Non-pigmented ciliary epithelial cell (primary cell): ENCODE measurements at regions not wholly inside any gene's neighbourhood (a gene's known extent, or its start where the extent isn't known, plus 50 kb on each side); places are given as distances from the start of the nearest gene placed in this dataset.
"Not testable (repeated sequence)": the region's sequence is repeated elsewhere in the genome, so short reads cannot be mapped to it uniquely, and the experiment has no call there.

Experiments used
- DNase-seq: peaks from one replicate; pipeline ENCODE4 v3.0.0-alpha.2; 2010; ENCODE audit warnings: low read depth

DNA sequence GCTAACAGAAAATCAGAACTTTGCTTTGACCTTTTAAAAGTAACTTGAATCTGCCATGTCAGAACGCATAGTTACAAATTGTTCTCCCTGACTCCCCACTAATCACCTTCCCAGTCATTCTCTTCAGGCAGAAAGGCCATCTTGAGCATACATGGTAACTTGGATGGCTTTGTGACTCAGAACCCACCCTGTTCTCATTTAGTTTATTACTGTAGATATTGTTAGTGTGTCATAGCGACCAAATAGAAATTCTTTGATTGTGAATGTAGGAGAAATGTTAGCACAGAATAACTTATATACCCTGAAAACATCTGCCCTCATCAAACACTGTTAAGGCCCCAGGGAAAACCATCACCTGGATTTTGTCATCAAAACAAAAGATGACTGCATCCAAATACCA, 382.0 kb downstream of the MAGEB5 start:
- DNase-seq, result no peak

DNA sequence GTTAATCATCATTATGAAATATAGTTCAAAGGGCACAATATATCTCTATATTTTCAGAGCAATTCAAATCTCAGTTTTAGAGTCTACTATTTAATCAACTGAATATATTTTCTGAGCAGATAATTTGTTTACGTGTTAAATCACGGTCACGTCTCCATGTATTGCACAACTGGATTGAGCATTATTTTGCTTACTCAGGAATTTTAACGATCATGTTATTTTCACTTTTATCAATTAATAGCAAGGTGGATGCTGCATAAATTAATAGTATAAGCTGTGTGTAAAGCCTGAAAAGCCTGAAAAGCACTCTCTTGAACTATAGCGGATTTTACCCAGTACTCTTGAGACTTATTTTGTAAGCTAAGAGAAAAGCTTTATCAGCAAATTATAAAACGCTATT, 374.9 kb downstream of the MAGEB5 start:
- DNase-seq, result no peak

DNA sequence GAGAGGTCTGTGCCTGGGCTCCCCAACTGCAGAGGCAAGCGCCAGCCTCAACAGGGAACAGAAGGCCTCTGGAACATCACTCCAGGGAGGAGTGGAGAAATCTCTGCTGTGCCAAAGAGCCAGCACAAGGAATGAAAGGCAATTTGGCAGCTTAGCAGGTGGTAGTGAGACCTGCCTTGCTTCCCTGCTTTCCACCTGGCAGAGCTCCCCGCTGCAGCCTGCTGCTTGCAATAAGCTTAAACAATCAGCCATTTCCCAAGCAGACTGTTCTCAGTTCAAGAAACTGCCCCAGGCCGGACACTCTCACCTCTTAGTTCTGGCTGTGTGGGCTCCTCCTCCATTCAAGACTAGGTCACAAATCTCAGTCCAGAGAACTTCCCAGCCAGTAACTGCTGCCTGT, 370.6 kb downstream of the MAGEB5 start:
- no peak for DNase-seq

DNA sequence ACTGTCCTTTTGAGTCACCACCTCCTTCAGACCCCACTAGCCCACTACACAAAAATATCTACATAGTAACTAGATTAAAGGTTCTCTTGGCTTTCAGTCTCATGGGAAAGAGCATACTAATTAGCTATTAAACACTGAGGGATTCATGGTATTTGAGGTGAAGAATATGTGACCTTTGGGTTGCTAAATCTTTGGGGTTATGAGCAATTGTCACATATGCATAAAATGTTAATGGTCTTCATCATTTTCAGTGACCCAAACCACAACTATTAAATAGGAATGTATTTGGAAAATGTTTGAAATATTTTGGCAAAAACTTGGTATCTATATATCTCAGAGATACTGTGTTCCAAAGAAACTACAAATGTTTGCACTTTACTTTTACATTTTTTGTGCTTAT, 365.1 kb downstream of the MAGEB5 start:
- no peak for DNase-seq

DNA sequence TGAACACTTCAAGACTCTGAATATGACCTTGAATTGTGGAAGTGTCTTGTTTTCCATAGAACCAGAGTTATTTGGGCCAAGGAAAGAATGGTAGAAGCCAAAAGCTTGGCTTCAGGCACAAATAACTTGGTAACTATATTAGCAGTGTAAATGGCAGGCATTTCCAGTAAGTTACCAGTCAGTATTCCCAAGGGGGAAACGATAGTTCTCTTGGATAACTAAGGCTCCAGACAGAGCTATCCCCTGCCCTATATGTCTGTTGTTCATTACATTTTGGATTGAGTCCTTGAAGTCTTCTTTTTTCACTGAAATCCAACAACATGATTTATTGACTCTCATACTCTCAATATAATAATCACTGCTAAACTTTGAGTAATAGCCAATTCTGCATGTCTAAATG, 364.1 kb downstream of the MAGEB5 start:
- no peak for DNase-seq

DNA sequence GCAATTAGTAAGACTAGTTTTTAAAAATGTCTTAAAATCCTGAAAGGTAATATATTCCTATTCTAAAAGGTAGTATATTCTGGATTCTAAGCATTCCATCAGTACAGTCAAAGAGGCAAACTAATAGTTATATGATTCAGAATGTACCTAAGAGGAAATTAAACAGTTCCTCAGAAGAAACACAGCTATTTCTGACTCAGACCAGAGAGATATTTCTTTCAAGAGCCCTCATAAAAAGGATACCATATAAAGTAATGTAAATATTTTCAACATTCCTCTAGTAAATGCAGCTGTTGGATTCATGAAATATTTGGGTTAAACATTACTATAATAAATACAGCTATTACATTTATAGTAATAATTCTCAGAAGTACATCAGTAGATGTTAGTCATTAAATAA, 358.3 kb downstream of the MAGEB5 start:
- no peak for DNase-seq

DNA sequence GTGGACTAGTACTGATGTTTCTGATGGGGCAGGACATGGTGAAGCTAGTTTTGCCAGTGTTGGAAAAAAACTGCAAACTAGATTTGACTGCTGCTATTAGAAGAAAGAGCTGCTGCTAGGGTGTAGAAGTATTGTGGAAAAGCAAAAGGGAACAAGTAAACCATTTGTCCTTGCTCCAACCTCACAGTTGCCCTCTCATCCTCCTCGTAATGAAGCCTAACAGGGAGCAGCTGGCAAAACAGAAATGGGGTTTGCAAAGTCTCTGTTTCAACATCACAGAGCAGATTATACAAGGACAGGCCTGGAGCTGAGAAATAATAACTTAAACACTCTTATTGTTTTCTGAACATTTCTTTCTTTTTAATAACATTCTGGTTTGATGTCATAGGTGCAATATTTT, 346.2 kb downstream of the MAGEB5 start:
- no peak for DNase-seq

DNA sequence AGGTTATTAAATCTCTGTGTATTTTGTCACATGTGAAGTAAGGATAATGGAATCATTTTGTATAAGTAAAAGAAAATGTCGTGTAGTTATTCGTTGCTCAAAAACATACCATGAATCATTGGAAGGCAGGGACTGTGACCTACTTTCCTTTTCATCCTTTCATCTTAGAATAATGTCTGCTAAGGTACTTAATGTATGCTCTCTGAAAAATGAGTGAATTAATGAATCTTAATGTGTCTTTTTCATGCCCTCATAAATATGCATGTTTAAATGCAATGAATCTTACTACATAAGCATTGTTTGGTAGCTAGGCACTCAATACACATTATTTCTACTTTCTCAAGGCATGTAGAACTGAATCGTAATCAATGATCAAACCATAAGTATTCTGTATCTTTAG, 343.9 kb downstream of the MAGEB5 start:
- no peak for DNase-seq

DNA sequence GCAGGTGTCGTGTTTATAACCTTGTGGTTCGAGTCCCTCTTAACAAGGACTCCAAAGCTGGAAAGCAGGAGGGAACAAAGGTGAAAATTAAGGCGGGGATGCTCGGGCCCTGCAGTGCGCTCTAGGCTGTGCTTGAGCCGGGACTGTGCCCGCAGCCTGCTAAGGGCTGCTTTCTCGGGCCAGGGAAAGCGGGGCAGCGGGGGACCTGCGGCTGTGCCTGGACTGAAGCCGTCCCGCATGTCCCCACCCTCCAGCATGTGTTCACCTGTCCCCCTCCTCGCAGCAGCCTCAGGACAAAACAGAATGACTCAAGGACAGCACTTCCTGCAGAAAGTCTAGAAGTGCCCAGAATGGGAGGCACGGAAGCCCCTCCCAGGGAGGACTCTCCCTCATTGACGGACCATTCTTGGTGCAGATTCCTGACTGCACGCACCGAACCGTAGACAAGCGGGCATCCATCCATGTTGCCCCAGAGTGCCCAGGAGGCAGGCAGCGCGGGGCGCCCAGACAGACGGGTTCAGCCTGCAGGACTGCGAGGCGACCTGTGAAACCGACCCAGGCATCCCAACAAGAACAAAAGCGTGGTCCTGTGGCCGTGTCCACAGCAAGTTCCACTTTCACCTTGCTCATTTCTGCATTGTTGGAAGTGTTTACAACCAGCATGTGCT, 342.9 kb downstream of the MAGEB5 start:
- no peak for DNase-seq

DNA sequence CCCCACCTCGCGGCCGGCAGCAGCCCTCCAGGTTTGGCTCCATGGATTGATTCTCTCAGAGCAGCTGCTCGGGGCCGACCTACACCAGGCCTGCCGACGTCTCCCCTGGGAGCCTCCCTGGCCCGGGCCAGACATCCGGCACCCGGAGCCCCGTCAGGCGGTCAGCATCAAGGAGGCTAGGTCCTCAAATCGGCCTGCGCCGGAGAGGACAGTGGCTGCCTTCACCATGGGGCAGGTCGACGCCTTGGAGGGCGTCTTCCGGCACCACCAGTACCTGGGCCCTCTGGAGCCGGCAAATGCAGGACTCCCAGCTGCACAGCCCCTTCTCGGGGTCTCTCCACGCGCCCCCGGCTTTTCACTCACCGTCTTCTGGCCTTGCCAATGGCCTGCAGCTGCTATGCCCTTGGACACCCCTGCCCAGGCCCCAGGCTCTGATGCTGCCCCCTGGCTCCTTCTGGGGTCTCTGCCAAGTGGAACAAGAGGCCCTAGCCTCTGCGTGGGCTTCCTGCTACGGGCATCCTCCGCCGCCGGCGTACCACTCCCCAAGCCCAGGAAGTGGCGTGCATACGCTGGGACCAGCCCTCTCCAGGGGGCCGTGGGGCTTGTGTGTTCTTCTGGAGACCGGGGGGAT, 341.8 kb downstream of the MAGEB5 start:
- DNase-seq, result no peak

DNA sequence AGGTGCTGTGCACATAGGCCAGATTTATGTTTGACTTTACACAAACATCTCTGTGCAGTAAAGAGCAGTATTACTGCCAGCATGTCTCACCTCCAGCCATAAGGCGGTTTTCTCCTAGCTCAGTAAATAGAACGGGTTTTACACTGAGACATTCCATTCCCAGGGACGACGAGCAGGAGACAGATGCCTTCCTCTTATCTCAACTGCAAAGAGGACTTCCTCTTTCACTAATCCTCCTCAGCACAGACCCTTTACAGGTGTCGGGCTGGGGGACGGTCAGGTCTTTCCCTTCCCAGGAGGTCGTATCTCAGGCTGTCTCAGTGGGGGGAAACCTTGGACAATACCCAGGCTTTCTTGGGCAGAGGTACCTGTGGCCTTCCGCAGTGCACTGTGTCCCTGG, 309.8 kb downstream of the MAGEB5 start:
- DNase-seq, result not testable (repeated sequence)

DNA sequence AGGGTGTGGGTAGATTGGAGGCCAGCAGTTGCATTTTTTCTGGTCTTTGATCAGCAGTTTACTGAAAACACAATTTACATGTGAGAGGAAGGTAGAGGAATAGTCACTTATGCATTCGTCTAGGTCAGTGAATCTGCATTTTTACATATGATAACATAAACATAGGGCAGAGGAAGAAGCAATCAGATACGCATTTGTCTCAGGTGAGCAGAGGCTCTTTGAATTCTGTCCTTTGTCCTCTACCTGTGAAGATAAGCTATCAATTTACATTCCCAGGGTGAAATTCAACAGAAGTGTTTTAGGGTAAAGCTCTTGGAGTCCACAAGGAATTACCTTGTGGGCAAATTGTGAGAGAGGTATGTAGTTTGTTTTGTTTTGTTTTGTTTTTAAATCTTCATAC, 306.5 kb downstream of the MAGEB5 start:
- no peak for DNase-seq

DNA sequence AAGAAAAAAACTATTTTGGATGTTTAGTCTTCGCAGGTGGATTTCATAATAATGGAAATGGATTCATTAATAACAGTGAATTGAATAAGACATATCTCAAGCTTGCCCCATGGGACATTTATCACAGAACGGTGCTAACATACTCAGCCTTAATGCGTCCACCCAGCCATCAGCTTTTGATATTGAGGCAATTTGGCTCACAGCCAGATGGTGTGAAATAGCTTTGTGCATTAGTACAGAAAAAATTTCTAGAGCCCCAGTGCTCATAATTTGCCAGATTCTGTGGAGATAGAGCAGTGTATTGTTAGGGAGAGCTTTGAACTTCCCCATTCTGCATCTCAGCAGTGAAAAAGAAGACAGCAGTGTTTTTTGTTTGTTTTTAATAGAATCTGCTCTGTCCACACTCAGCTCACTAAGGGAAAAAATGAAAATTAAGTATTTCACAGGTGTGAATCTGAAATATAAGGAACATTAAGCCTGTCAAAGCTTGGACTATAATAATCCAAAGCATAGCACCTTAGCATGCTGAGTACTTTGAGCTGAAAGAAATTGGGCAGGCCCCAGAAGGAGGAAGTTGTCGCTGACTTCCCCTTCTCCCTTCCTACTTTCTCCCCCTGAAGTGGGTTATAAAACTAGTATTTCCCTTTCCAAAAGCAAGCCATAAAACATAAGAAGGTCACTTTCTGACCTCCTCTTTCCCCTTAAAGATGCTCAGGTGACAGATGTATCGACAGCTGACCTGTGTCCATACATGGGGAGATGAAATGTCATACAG, 295.8 kb downstream of the MAGEB5 start:
- no peak for DNase-seq

DNA sequence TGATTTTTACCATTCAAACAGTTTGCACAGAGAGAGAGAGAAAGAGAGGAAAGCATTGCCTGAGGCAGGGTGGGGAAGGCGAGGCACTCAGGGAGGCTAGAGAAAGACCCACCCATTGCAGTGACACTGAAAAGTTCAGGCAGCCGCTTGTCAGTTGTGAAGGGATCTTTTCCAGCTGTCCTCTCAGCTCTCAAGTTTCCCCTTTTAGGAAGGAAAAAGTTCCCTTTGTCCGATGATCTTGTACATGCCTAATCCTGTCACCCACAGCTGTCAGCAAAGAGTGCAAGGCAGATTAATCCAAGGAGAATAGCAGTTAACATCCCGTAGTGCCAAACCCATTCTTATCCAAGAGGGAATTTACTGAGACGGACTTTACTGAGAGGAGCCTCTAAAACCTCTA, 255.0 kb downstream of the MAGEB5 start:
- DNase-seq, result no peak

DNA sequence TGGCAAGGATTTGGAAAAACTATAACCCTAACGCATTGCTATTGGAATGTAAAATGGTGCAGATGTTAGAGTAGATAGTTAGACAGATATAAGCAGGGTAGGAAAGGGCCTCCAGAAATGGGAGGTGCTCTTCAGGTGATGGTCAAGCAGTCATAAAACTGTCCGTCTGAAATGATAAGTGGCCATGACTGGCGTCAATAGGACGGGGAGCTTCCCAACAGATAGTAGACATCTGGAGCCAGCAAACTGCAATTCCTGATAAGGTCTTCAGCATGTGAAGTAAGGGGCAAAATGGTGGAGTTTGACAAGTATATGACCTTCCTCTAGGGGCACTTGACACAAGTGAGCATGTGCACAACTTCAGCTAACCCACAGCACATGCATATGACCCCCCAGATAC, 250.4 kb downstream of the MAGEB5 start:
- no peak for DNase-seq

DNA sequence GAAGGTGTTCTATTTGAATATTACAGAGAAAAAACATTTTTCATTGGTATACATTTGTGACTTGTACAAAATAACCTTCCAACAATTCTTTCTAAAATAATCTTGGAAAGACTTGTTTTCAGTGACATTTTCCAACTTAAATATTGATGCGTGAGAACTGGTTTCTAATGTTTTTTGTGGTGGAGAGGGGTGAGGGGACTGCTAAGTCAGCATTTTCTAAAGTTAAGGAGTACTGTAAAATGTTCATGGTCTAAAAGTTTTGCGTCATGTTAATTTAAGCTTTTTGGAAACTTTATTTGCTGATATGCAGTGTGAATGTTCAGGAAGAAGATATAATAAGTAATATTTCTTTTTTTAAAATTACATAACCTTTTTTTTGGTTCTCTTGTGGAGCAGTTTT, 229.3 kb downstream of the MAGEB5 start:
- DNase-seq, result no peak

DNA sequence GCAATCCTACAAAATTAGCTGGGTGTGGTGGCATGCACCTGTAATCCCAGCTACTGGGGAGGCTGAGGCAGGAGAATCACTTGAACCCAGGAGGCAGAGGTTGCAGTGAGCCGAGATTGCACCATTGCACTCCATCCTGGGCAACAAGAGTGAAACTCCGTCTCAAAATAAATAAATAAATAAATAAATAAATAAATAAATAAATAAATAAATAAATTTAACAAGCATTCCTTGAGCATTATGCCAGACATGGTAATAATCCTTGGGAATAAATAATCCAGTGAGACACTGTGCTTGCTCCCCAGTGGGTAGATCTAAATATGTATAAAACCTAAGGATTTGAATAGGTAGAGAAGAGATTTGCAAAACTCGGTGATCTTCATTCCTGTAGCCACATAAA, 228.4 kb downstream of the MAGEB5 start:
- DNase-seq, result not testable (repeated sequence)

DNA sequence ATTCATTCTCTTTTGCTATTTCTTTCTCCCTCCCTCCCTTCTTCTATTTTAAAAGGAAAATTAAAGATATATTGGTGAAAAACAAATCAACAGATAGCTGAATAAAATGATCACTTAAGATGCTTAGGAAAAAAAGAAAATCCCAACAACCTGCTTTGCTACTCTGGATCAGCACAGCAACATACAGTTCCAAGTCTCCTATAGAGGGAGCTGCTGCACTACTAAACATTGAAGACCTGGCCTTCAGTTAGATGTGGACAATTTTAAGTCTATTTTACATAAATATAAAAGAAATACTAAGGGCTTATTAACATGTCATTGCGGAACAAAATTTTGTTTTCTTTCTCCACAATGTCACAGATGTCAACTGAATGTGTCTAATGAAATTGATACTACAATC, 226.4 kb downstream of the MAGEB5 start:
- no peak for DNase-seq

DNA sequence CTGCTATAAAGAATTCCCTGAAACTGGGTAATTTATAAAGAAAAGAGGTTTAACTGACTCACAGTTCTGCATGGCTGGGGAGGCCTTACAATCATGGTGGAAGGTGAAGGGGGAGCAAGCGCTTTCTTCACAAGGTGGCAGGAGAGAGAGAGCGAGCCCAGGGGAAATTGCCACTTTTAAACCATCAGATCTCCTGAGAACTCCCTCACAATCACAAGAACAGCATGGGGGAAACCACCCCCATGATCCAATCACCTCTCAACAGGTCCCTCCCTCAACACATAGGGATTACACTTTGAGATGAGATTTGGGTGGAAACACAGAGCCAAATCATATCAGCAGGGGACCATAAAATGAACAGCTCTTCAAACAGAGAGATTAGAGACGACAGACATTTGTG, 198.6 kb downstream of the MAGEB5 start:
- no peak for DNase-seq

DNA sequence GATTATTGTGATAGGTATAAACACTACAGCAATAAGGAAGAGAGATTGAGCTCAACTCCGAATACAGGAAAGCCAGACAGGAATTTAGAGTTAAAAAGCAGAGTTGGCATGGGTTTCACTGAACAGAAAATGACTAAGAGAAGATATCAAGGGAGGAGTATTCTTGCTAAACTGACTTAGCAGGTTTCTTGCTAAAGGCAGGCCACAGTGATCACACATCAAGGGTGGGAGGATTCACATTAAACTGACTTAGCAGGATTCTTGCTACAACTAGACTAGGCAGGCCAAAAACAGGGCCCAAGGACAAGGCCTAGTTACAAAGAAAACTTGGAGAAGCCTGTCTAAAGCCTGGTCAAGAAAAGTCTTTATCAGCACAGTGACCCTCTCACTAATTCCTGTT, 195.1 kb downstream of the MAGEB5 start:
- no peak for DNase-seq

DNA sequence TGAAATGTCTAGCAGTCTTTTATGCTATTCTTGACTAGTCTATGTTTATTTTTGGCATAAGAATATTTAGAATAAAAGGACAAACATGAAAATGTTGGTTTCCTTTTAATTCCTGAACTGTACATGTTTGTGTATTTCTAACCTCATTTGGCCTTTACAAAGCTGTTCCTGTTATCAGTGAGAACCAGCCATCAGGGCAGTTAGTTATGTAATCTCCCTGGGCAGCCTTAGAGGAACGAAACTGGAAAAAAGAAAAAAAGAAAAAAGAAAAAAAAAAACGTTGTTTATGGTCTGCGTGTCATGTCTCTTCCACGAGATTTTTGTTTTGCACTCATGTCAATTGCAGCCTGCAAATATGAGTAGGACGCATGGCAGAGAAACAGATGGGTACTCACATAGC, 193.7 kb downstream of the MAGEB5 start:
- DNase-seq, result no peak

DNA sequence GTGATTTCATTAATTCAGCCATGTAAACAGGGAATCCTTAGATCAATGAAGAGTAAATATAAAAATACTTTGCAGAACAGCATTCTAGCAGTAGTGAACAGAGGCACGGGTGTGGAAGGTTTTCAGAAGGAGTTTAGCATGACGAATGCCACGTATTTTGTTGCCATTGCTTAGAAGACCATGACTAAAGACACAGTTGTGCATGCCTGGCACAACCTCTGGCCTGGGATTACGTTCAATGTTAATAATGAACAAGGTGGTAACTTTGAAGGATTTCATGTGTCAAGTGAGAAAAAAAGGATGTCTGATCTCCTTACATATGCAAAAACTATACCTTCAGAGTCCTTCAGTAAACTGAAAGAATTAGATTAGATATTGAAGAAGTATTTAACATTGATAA, 171.9 kb downstream of the MAGEB5 start:
- no peak for DNase-seq

DNA sequence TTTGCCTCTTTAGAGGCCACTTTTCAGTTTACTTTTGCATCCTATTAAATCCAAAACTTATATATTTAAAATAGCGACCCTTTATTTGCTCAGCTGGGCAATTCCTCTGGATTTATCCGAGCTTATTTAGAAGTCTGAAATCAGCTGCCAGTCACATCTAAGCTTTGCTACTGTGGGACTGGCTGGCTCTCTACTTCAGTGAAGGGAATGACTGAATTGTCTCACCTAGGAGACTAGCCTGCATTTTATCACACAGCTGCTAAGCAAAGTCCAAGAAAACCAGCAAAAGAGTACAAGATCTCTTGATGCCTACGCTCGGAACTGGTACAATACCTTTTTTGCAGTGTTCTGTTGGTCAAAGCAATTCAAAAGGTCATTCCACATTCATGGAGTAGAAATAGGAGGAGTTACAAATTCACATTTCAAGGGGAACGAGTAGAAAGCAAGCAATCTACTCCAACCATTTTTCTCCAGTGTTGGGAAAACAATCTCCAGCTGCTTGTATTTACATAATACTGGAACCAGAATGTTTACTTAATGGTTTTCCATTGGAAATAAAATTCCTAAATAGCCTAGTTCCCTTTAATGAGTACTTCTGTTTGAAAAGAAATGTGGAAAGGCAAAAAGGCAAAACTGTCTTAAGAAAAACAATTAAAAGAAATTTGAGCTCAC, 160.2 kb downstream of the MAGEB5 start:
- no peak for DNase-seq
